Body of pancreas (tissue), 4 donors: ENCODE measurements at regions not wholly inside any gene's neighbourhood (a gene's known extent, or its start where the extent isn't known, plus 50 kb on each side); places are given as distances from the start of the nearest gene placed in this dataset.

Experiments used
- POLR2A ChIP-seq, 3 donors: fragments of 450-650 bp; IDR thresholded peaks; one replicate each; pipeline ENCODE4 v1.6.1; 2016; ENCODE audit warnings: antibody characterized with exemption in 3 of 3, mild to moderate bottlenecking in 2 of 3
- TF ChIP-seq, protein P1 (sequence below), 7 experiments: fragments of 450-650 bp in 4 of 7; fragments of 200-600 bp in 3 of 7; sonication (generic) in 3 of 7; IDR thresholded peaks; one replicate each; pipeline ENCODE4 v1.5.1; 2016 to 2019; ENCODE audit warnings: antibody characterized with exemption in 7 of 7

DNA sequence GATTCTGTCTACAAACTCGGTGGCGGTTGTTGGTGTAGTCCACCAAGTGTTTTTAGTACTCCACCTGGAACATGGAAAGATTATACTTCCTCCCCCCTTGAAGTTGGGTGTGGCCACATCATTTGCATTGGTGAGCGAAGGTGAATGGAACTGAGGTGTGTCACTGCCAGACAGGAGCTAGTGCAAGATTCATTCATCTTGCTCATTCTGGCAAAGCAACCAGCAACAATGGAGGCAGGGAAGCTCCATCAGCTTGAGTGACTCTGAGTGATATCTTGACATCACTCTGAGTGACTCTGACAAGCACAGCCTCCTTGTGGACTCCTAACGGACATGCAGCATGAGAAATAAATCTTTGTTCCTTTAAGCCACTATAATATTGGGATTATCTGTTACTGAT lies 54.7 kb upstream of the SLC1A4 start:
- TF ChIP-seq, protein P1, sequence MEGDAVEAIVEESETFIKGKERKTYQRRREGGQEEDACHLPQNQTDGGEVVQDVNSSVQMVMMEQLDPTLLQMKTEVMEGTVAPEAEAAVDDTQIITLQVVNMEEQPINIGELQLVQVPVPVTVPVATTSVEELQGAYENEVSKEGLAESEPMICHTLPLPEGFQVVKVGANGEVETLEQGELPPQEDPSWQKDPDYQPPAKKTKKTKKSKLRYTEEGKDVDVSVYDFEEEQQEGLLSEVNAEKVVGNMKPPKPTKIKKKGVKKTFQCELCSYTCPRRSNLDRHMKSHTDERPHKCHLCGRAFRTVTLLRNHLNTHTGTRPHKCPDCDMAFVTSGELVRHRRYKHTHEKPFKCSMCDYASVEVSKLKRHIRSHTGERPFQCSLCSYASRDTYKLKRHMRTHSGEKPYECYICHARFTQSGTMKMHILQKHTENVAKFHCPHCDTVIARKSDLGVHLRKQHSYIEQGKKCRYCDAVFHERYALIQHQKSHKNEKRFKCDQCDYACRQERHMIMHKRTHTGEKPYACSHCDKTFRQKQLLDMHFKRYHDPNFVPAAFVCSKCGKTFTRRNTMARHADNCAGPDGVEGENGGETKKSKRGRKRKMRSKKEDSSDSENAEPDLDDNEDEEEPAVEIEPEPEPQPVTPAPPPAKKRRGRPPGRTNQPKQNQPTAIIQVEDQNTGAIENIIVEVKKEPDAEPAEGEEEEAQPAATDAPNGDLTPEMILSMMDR (IDR thresholded peaks at IDR 0.05): no peak
- no peak for TF ChIP-seq POLR2A (IDR thresholded peaks at IDR 0.05)
